ENCODE measurements at regions not wholly inside any gene's neighbourhood (a gene's known extent, or its start where the extent isn't known, plus 50 kb on each side); places are given as distances from the start of the nearest gene placed in this dataset.

GRCh38 chr2:116696223-116696622, 1118.3 kb upstream of the DDX18 start:
- TF ChIP-seq SIN3A (IDR thresholded peaks at IDR 0.05; ENCODE audit: borderline replicate concordance, insufficient read depth, low read length) (no peak), POLR2AphosphoS5 (IDR thresholded peaks at IDR 0.05; ENCODE audit: low read depth, low read length) (no peak), REST (IDR thresholded peaks at IDR 0.05; ENCODE audit: insufficient read depth in 1 of 2, low read depth in 2 of 2, low read length in 2 of 2) (no peak), TAF1 (IDR thresholded peaks at IDR 0.05; ENCODE audit: borderline replicate concordance, insufficient read depth, low read length) (no peak)

Measured in PFSK-1 (cell line).